Aorta (tissue), 5 donors: ENCODE measurements at regions not wholly inside any gene's neighbourhood (a gene's known extent, or its start where the extent isn't known, plus 50 kb on each side); places are given as distances from the start of the nearest gene placed in this dataset.
"Not testable (repeated sequence)": the region's sequence is repeated elsewhere in the genome, so short reads cannot be mapped to it uniquely, and the experiment has no call there.

Experiments used
- ATAC-seq: fragments of 200-7000 bp; cut with Tn5 transposase; one replicate; pipeline ENCODE4 v1.9.1; 2022; ENCODE audit warnings: moderate library complexity; ENCODE audit not compliant: low FRiP score
- DNase-seq, 2 donors: peaks; one replicate each; pipeline ENCODE4 v3.0.0-alpha.2; 2020
- H3K27ac ChIP-seq, 2 donors: one replicate each; pipeline ENCODE4 v1.5.1; 2013; ENCODE audit warnings: low read length in 2 of 2, mild to moderate bottlenecking in 2 of 2, moderate library complexity in 2 of 2, control low read depth in 1 of 2, inconsistent platforms in 1 of 2, low read depth in 1 of 2
- H3K27me3 ChIP-seq, 2 donors: one replicate each; pipeline ENCODE4 v1.6.1; 2013; ENCODE audit warnings: control low read depth in 1 of 2, low read length in 1 of 2, mild to moderate bottlenecking in 1 of 2, moderate library complexity in 1 of 2; ENCODE audit not compliant: insufficient read depth in 2 of 2, control insufficient read depth in 1 of 2
- H3K36me3 ChIP-seq, 2 donors: one replicate each; pipeline ENCODE4 v1.6.1; 2013; ENCODE audit warnings: control low read depth in 1 of 2, low read length in 1 of 2, mild to moderate bottlenecking in 1 of 2; ENCODE audit not compliant: insufficient read depth in 2 of 2, control insufficient read depth in 1 of 2
- H3K4me1 ChIP-seq, 2 donors: one replicate each; pipeline ENCODE4 v1.6.1; 2013; ENCODE audit warnings: low read length in 2 of 2, control low read depth in 1 of 2, mild to moderate bottlenecking in 1 of 2, moderate library complexity in 1 of 2; ENCODE audit not compliant: insufficient read depth in 2 of 2, control insufficient read depth in 1 of 2
- H3K4me3 ChIP-seq, 2 donors: one replicate each; pipeline ENCODE4 v1.5.1; 2013; ENCODE audit warnings: low read length in 2 of 2, control low read depth in 1 of 2, mild to moderate bottlenecking in 1 of 2
- H3K9me3 ChIP-seq: one replicate; pipeline ENCODE4 v1.6.1; 2013; ENCODE audit warnings: mild to moderate bottlenecking, low read length; ENCODE audit not compliant: control insufficient read depth
- WGBS, 2 donors: extraction: QIAGEN DNeasy Blood & Tissue Kit; methylation state at CpG; one replicate each; pipeline ENCODE4 v1.1.7; 2013; 5-methylcytosine and 5-hydroxymethylcytosine counted together
- intact Hi-C, 2 donors: fragments of 100-400 bp; cut with DNase I; formaldehyde crosslinking; loops; one replicate each; pipeline versions ENCODE4 v1.14.2 to v1.15.0; 2022
- donor health status: healthy with polysubstance abuse.
- donor health status: Bipolar disorder and iron deficiency.
- donor health status: DM: no; HTN: no; CAD: no.
- donor health status: DM: no; HTN: no; CAD: no.
- donor health status: DM: yes; HTN: yes; CAD: no.

GRCh38 chr15:87743562-87743961 is 513.0 kb downstream of the NTRK3 start:
- ATAC-seq = no peak
- H3K27me3 ChIP-seq = no peaks in the 10 kb centered on the region
- no peak for DNase-seq
- peaks cover 1% of the 10 kb centered on the region for H3K9me3 ChIP-seq
- no peak overlapping the region for H3K4me3 ChIP-seq
- no peaks in the 10 kb centered on the region for H3K36me3 ChIP-seq
- no peak overlapping the region for H3K27ac ChIP-seq
- intact Hi-C loops = no loop called here
- H3K4me1 ChIP-seq = no peaks in the 10 kb centered on the region
- 41 to 46% methylated on average over 3 of the region's 3 CpGs for WGBS, 2 donors

GRCh38 chr15:87741350-87741749 is 515.2 kb downstream of the NTRK3 start:
- H3K9me3 ChIP-seq = peaks cover 1% of the 10 kb centered on the region
- no peak for ATAC-seq
- intact Hi-C loops = no loop called here
- no peak overlapping the region for H3K27ac ChIP-seq
- WGBS, 2 donors = 82 to 90% methylated on average over 3 of the region's 3 CpGs
- DNase-seq = no peak
- H3K4me3 ChIP-seq = no peak overlapping the region
- H3K27me3 ChIP-seq = no peaks in the 10 kb centered on the region
- no peaks in the 10 kb centered on the region for H3K36me3 ChIP-seq
- peaks cover 0 to 5% of the 10 kb centered on the region in 2 donors for H3K4me1 ChIP-seq

GRCh38 chr15:87740655-87741344 is 515.7 kb downstream of the NTRK3 start:
- peaks cover 1% of the 10 kb centered on the region for H3K9me3 ChIP-seq
- no peak for ATAC-seq
- H3K27ac ChIP-seq = no peak overlapping the region
- intact Hi-C loops = no loop called here
- H3K27me3 ChIP-seq = no peaks in the 10 kb centered on the region
- WGBS, 2 donors = 91 to 93% methylated on average over 5 of the region's 5 CpGs
- no peaks in the 10 kb centered on the region for H3K36me3 ChIP-seq
- H3K4me1 ChIP-seq = peaks cover 0 to 7% of the 10 kb centered on the region in 2 donors
- H3K4me3 ChIP-seq = no peak overlapping the region
- no peak for DNase-seq

GRCh38 chr15:87739866-87740265 is 516.7 kb downstream of the NTRK3 start:
- WGBS, 2 donors = 89 to 91% methylated on average over 2 of the region's 2 CpGs
- ATAC-seq = no peak
- Histone ChIP-seq H3K4me3 (no peak overlapping the region), H3K9me3 (peaks cover 1% of the 10 kb centered on the region), H3K27ac (no peak overlapping the region), H3K27me3 (no peaks in the 10 kb centered on the region), H3K4me1 (peaks cover 0 to 7% of the 10 kb centered on the region in 2 donors), H3K36me3 (no peaks in the 10 kb centered on the region)
- DNase-seq = no peak
- intact Hi-C loops = no loop called here

GRCh38 chr15:87739081-87739480 is 517.5 kb downstream of the NTRK3 start:
- ATAC-seq = no peak
- Histone ChIP-seq H3K36me3 (no peaks in the 10 kb centered on the region), H3K27ac (no peak overlapping the region), H3K4me3 (no peak overlapping the region), H3K9me3 (peaks cover 1% of the 10 kb centered on the region), H3K4me1 (peaks cover 0 to 7% of the 10 kb centered on the region in 2 donors), H3K27me3 (no peaks in the 10 kb centered on the region)
- no peak for DNase-seq
- 86 to 92% methylated on average over 4 of the region's 4 CpGs for WGBS, 2 donors
- intact Hi-C loops = no loop called here

GRCh38 chr15:87737460-87737859 is 519.1 kb downstream of the NTRK3 start:
- H3K27me3 ChIP-seq, DNase-seq, H3K27ac ChIP-seq, H3K4me3 ChIP-seq, ATAC-seq, H3K9me3 ChIP-seq, H3K36me3 ChIP-seq, H3K4me1 ChIP-seq, intact Hi-C loops: not testable (repeated sequence)
- 73 to 82% methylated on average over 4 of the region's 4 CpGs for WGBS, 2 donors

- Histone ChIP-seq H3K27ac (no peak overlapping the region), H3K27me3 (no peaks in the 10 kb centered on the region), H3K4me3 (no peak overlapping the region), H3K4me1 (peaks cover 0 to 7% of the 10 kb centered on the region in 2 donors), H3K9me3 (peaks cover 1% of the 10 kb centered on the region), H3K36me3 (no peaks in the 10 kb centered on the region)
- 90 to 93% methylated on average over 4 of the region's 4 CpGs for WGBS, 2 donors
- no peak for ATAC-seq
- no peak for DNase-seq
- intact Hi-C loops = no loop called here
These were observed 519.6 kb downstream of the NTRK3 start for GRCh38 chr15:87736891-87737389.

GRCh38 chr15:87736401-87736800 is 520.1 kb downstream of the NTRK3 start:
- no peaks in the 10 kb centered on the region for H3K36me3 ChIP-seq
- no peak for ATAC-seq
- H3K27me3 ChIP-seq = no peaks in the 10 kb centered on the region
- H3K9me3 ChIP-seq = no peaks in the 10 kb centered on the region
- no peak overlapping the region for H3K27ac ChIP-seq
- intact Hi-C loops = no loop called here
- no peak overlapping the region for H3K4me3 ChIP-seq
- WGBS, 2 donors = 17 to 38% methylated on average over 3 of the region's 3 CpGs
- H3K4me1 ChIP-seq = peaks cover 0 to 7% of the 10 kb centered on the region in 2 donors
- no peak for DNase-seq

- Histone ChIP-seq H3K9me3 (no peaks in the 10 kb centered on the region), H3K36me3 (no peaks in the 10 kb centered on the region), H3K4me1 (peaks cover 0 to 7% of the 10 kb centered on the region in 2 donors), H3K27ac (no peak overlapping the region), H3K4me3 (no peak overlapping the region), H3K27me3 (no peaks in the 10 kb centered on the region)
- intact Hi-C loops = no loop called here
- 25 to 48% methylated on average over 8 of the region's 8 CpGs for WGBS, 2 donors
- ATAC-seq = no peak
- no peak for DNase-seq
These were observed 521.0 kb downstream of the NTRK3 start for GRCh38 chr15:87735522-87735921.
